AG08395 (cell line): ENCODE measurements at regions not wholly inside any gene's neighbourhood (a gene's known extent, or its start where the extent isn't known, plus 50 kb on each side); places are given as distances from the start of the nearest gene placed in this dataset.

Experiments used
- DNase-seq: peaks from one replicate; pipeline ENCODE4 v3.0.0; 2012; ENCODE audit warnings: mixed read lengths, low spot score

- DNase-seq = no peak
Observed at GRCh38 chr10:130744631-130745030, 566.9 kb downstream of the TCERG1L start.

GRCh38 chr10:130745251-130745650 is 566.3 kb downstream of the TCERG1L start:
- DNase-seq = no peak

- no peak for DNase-seq
Observed at GRCh38 chr10:130745821-130746220, 565.7 kb downstream of the TCERG1L start.

GRCh38 chr10:130746311-130746710 is 565.2 kb downstream of the TCERG1L start:
- DNase-seq = no peak

- no peak for DNase-seq
Observed at GRCh38 chr10:130747356-130747755, 564.2 kb downstream of the TCERG1L start.

- DNase-seq = no peak
Observed at GRCh38 chr10:130747946-130748345, 563.6 kb downstream of the TCERG1L start.

GRCh38 chr10:130748409-130749057 is 563.0 kb downstream of the TCERG1L start:
- DNase-seq = no peak

GRCh38 chr10:130749911-130750310 is 561.6 kb downstream of the TCERG1L start:
- no peak for DNase-seq

GRCh38 chr10:130750441-130750840 is 561.1 kb downstream of the TCERG1L start:
- no peak for DNase-seq

- no peak for DNase-seq
Observed at GRCh38 chr10:130751106-130751840, 560.2 kb downstream of the TCERG1L start.

GRCh38 chr10:130751851-130752250 is 559.7 kb downstream of the TCERG1L start:
- no peak for DNase-seq

- no peak for DNase-seq
Observed at GRCh38 chr10:130756651-130757050, 554.9 kb downstream of the TCERG1L start.

GRCh38 chr10:130757271-130757670 is 554.2 kb downstream of the TCERG1L start:
- DNase-seq = no peak

- no peak for DNase-seq
Observed at GRCh38 chr10:130757821-130758489, 553.6 kb downstream of the TCERG1L start.

GRCh38 chr10:130758529-130758928 is 553.0 kb downstream of the TCERG1L start:
- no peak for DNase-seq

- DNase-seq = no peak
Observed at GRCh38 chr10:130761032-130761575, 550.4 kb downstream of the TCERG1L start.

GRCh38 chr10:130761788-130762301 is 549.7 kb downstream of the TCERG1L start:
- no peak for DNase-seq

- DNase-seq = no peak
Observed at GRCh38 chr10:130762491-130762890, 549.0 kb downstream of the TCERG1L start.

GRCh38 chr10:130763071-130763470 is 548.5 kb downstream of the TCERG1L start:
- no peak for DNase-seq

- DNase-seq = no peak
Observed at GRCh38 chr10:130763491-130763890, 548.0 kb downstream of the TCERG1L start.

- no peak for DNase-seq
Observed at GRCh38 chr10:130764651-130765050, 546.9 kb downstream of the TCERG1L start.

GRCh38 chr10:130766071-130766470 is 545.5 kb downstream of the TCERG1L start:
- no peak for DNase-seq
